Posterior cingulate gyrus (tissue), 11 donors: ENCODE measurements at regions not wholly inside any gene's neighbourhood (a gene's known extent, or its start where the extent isn't known, plus 50 kb on each side); places are given as distances from the start of the nearest gene placed in this dataset.
"Not testable (repeated sequence)": the region's sequence is repeated elsewhere in the genome, so short reads cannot be mapped to it uniquely, and the experiment has no call there.

Source experiments
- DNase-seq, 10 donors: peaks; one replicate each; pipeline versions ENCODE4 v3.0.0 to v3.0.0-alpha.2; 2020 to 2021; ENCODE audit warnings: mixed read lengths in 3 of 10
- intact Hi-C: fragments of 100-400 bp; cut with DNase I; formaldehyde crosslinking; loops from one replicate; pipeline ENCODE4 v1.15.1; 2023

- intact Hi-C loops, result no loop called here
- no peak for DNase-seq
Observed at GRCh38 chrX:45846328-45846727, 645.7 kb upstream of the DIPK2B start.

DNA sequence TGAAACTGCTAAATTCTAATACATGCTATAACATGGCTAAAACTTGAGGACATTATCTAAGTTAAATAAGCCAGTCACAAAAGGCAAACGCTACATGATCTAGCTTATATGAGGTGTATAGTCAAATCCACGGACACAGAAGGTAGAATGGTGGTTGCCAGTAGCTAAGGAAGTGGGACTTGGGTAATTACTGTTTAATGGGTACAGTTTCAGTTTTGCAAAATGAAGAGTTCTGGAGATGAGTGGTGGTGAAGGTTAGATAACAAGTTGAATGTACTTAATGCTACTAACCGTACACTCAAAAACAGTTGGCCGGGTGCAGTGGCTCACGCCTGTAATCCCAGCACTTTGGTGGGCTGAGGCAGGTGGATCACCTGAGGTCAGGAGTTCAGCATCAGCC, 644.5 kb upstream of the DIPK2B start:
- intact Hi-C loops, result no loop called here
- no peak for DNase-seq

- intact Hi-C loops, result no loop called here
Observed at GRCh38 chrX:45843518-45843917, 642.8 kb upstream of the DIPK2B start.

GRCh38 chrX:45842926-45843315, 642.2 kb upstream of the DIPK2B start:
- intact Hi-C loops, result no loop called here
- no peak for DNase-seq

More at GRCh38 chrX:45843518-45843917, 642.8 kb upstream of the DIPK2B start:
- no peak for DNase-seq

- no peak for DNase-seq
- intact Hi-C loops, result no loop called here
Observed at GRCh38 chrX:45842207-45842925, 641.7 kb upstream of the DIPK2B start.

- intact Hi-C loops, result no loop called here
- DNase-seq, result no peak
Observed at GRCh38 chrX:45840411-45840950, 639.8 kb upstream of the DIPK2B start.

GRCh38 chrX:45830343-45830742, 629.7 kb upstream of the DIPK2B start:
- no peak for DNase-seq
- intact Hi-C loops, result no loop called here

DNA sequence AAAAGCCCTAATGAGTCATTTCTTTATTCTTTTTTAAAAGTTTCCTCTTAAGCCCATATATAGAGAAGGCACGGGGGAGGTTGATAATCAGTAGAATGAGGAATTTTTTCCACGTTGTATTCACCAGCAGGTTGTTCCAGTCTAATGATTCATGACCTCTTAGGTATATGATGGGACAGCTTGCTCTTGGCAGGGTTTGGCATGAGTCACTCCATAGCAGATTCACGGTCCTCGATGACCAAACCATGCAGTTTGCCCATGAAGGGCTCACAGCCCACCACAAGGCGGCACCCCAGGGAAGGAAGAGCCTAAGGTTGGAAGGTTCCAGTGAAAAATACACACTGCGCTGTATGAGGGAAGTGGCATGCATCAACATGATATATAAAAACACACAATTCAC, 623.8 kb upstream of the DIPK2B start:
- intact Hi-C loops, result no loop called here
- no peak for DNase-seq

GRCh38 chrX:45823536-45823935, 622.9 kb upstream of the DIPK2B start:
- intact Hi-C loops, result no loop called here
- DNase-seq, result no peak

DNA sequence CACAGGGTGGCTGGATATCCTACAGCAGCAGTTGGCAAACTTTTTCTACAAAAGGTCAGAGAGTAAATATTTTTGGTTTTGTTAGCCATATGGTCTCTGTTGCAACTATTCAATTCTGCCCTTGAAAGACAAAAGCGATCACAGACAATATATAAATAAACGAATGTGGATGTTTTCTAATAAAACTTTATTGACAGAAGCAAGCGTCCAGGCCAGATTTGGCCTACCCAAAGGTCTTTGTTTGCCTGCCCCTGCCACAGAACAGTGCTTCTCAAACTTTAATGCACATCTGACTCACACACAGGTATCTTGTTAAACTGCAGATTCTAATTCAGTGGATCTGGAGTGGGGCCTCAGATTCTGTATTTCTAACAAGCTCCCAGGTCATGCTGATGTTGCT, 621.4 kb upstream of the DIPK2B start:
- intact Hi-C loops, result no loop called here
- DNase-seq, result no peak

DNA sequence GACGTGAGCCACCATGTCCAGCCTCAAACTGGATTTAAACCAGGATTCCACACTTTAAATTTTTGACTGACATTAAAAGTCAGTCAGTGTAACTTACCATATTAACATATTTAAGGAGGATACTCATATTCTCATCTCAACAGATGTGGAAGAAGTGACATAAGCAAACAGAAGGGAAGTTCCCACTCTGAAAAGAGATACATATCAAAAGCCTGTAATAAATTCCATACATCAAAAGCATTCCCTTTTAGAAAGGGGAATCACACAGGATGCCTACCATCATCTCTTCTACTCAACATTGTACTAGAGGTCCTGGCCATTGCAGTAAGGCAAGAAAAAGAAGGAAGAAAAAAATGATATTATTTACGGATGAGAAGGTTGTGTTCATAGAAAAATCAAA, 618.2 kb upstream of the DIPK2B start:
- no peak for DNase-seq
- intact Hi-C loops, result no loop called here

- no peak for DNase-seq
- intact Hi-C loops, result no loop called here
Observed at GRCh38 chrX:45815441-45815840, 614.8 kb upstream of the DIPK2B start.

- intact Hi-C loops, result no loop called here
- no peak for DNase-seq
Observed at GRCh38 chrX:45811326-45811725, 610.6 kb upstream of the DIPK2B start.

DNA sequence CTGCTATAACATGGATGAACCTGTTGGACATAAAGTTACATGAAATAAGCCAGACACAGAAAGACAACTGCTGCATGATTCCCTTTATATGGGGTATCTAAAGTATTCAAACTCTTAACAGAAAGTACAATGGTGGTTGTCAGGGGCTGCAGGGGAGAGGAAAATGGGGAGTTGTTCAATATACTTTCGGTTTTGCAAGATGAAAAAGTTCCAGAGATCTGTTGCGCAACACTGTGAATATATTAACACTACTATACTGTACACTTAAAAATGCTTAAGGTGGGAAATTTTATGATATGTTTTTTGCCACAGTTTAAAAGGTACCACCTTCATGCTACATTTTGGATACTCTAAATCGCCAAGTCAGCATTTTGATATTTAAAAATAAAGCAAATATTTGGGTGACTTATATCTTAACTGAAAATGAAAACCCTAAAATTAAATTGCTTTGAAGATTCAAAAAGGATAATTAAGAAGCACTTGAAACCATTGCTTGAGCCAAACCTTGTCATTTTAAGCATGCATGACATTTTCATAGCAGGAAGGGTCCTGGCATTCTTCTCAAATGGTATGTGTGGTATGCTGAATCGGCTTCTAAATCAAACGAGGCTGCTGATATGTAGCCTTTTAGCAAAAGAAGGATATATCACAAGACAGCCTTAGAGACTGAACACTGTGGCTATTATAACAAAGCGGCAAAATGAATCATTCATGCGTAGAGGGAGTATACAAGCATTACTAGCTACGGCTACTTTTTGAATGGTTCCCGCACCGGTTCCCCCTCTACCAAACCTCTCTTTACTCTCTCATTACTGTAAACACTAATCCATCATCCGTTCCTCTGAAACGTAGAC, 607.1 kb upstream of the DIPK2B start:
- intact Hi-C loops, result no loop called here
- no peak for DNase-seq

DNA sequence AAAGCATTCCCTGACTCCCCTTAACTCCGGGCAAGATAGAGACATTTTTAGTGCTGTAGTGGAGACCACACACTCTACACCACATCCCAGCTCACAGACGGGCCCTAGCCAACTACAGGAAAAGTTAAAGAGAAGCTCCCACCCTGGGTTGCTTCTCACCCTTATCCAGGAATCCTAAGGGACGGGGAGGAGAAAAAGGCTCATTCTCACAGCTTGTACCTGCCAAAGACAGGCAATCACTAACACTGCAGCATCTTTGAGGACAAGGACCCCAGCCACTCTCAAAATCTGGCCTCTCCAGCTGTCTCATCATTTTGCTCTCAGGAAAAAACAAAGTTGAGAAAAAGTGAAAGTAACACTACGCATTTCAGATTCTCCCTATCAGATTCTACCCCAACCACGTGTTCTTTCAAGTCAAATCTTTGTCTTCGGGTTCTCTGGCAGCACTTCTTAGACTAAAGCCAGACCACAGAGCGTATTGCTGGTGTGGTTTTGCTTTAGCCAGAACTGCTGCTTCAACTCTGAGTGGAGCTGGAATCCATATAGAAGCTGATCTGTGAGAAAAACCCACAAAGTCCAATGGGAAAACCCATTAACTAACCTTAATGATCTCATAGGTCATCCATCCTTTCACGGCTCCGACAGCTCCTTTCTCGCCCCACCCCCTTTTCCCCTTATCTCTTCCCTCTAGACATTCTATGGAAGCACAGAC, 605.9 kb upstream of the DIPK2B start:
- intact Hi-C loops, result no loop called here
- DNase-seq, result no peak

DNA sequence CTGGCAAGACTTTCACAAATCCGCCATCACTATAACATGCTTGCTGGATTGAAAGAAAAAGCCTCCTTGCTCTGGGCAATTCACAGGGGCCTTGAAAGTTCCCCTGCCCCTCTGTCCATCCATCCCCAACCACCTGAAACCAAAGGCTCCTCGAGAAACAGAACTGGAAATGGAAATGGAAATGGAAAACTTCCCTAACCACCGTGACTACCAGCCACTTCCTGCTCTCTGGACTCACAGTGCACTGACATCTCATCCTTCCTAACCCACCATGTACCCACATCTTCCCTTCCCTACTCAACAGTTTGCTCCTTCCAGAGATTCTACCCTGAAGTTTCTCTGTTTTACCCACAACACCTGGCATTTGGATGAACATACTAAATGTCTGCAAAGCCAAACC, 603.6 kb upstream of the DIPK2B start:
- DNase-seq, result no peak
- intact Hi-C loops, result no loop called here

DNA sequence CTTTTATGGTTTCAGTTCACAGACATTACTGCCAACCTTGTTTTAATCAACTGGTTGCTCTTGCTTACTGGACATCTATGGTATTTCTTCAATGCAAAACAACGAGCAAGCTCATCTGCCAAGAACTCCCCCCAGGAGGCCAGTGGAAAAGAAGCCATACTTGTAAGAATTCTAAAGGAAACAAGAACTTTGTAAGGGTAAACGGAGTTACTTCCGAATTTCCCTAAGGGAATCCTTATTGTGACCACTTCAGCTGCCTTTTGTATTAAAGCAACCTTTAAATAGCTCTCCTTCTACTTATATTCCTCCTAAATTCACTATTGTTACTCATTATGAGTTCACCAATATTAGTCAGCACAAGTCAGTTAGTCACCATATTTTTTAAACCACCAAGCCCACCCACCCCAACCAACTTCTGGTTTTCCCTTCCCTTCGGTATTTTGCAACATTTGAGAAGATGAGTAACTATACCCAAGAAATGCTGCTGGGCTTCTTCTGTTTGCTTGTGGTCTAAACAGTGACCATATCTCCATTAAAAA, 602.8 kb upstream of the DIPK2B start:
- DNase-seq, result no peak
- intact Hi-C loops, result no loop called here

- no peak for DNase-seq
- intact Hi-C loops, result no loop called here
Observed at GRCh38 chrX:45801554-45801953, 600.9 kb upstream of the DIPK2B start.

- DNase-seq, intact Hi-C loops: not testable (repeated sequence)
Observed at GRCh38 chrX:45800746-45801453, 600.2 kb upstream of the DIPK2B start.

GRCh38 chrX:45799576-45799975, 598.9 kb upstream of the DIPK2B start:
- DNase-seq, result no peak
- intact Hi-C loops, result no loop called here
